Liver (tissue), 3 donors: ENCODE measurements at regions not wholly inside any gene's neighbourhood (a gene's known extent, or its start where the extent isn't known, plus 50 kb on each side); places are given as distances from the start of the nearest gene placed in this dataset.

ENCODE experiments used
- FOXA2 ChIP-seq: IDR thresholded peaks from 2 replicates; pipeline ENCODE4 v1.6.1; 2016; ENCODE audit warnings: antibody characterized with exemption
- GABPA ChIP-seq, 2 donors: IDR thresholded peaks in 1 of 2; conservative IDR thresholded peaks in 1 of 2; 2 replicates each; pipeline ENCODE4 v1.6.1; 2016; ENCODE audit warnings: antibody characterized with exemption in 2 of 2, mild to moderate bottlenecking in 1 of 2, moderate library complexity in 1 of 2
- HNF4A ChIP-seq, 2 donors: conservative IDR thresholded peaks; 2 replicates each; pipeline ENCODE4 v1.6.1; 2016; ENCODE audit warnings: antibody characterized with exemption in 2 of 2, mild to moderate bottlenecking in 2 of 2
- JUND ChIP-seq, 2 donors: IDR thresholded peaks; 2 replicates each; pipeline ENCODE4 v1.6.1; 2016; ENCODE audit warnings: antibody characterized with exemption in 2 of 2
- NR2F2 ChIP-seq: IDR thresholded peaks from 2 replicates; pipeline ENCODE4 v1.6.1; 2016; ENCODE audit warnings: antibody characterized with exemption
- RAD21 ChIP-seq, 2 donors: IDR thresholded peaks; 2 replicates each; pipeline ENCODE4 v1.6.1; 2016; ENCODE audit warnings: antibody characterized with exemption in 2 of 2, mild to moderate bottlenecking in 2 of 2
- SP1 ChIP-seq: IDR thresholded peaks from 2 replicates; pipeline ENCODE4 v1.6.1; 2018; ENCODE audit warnings: antibody characterized with exemption, mild to moderate bottlenecking
- TAF1 ChIP-seq: conservative IDR thresholded peaks from 2 replicates; pipeline ENCODE4 v1.6.1; 2016; ENCODE audit warnings: antibody characterized with exemption, mild to moderate bottlenecking
- TF ChIP-seq, protein P1 (sequence below): fragments of 150-350 bp; IDR thresholded peaks from 2 replicates; pipeline ENCODE4 v1.5.1; 2017; ENCODE audit warnings: improper control_type of control experiment, low read depth, low read length; ENCODE audit not compliant: missing input control
- TF ChIP-seq, protein P2 (sequence below): IDR thresholded peaks from 2 replicates; pipeline ENCODE4 v1.6.1; 2016; ENCODE audit warnings: antibody characterized with exemption
- TF ChIP-seq, protein P3 (sequence below): IDR thresholded peaks from 2 replicates; pipeline ENCODE4 v1.6.1; 2016; ENCODE audit warnings: antibody characterized with exemption, mild to moderate bottlenecking
- TF ChIP-seq, protein P4 (sequence below): IDR thresholded peaks from 2 replicates; pipeline ENCODE4 v1.6.1; 2016; ENCODE audit warnings: antibody characterized with exemption
- TF ChIP-seq, protein P5 (sequence below): IDR thresholded peaks from 2 replicates; pipeline ENCODE4 v1.6.1; 2016; ENCODE audit warnings: antibody characterized with exemption
- donor health status: healthy.
- donor health status: healthy.

DNA sequence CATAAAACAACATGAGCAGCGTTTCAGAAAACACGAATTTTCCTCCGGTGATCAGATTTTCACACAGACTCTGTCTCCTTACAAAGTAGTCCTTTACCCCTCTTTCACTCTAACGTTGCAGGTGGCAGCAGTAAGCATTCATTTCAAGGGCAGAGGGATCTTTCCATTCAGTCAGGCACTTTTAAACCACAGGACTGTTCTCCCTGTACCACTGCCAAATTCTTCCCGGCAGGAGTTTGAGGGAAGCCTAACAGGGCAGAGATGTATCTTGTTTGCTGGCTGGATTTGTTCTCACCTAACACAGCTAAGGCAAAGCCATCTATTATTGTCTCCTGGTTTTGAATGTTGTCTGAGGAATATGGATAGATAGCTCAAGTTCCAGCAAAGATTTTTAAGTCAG is 1187.3 kb upstream of the SEL1L start:
- TF ChIP-seq, protein P1, sequence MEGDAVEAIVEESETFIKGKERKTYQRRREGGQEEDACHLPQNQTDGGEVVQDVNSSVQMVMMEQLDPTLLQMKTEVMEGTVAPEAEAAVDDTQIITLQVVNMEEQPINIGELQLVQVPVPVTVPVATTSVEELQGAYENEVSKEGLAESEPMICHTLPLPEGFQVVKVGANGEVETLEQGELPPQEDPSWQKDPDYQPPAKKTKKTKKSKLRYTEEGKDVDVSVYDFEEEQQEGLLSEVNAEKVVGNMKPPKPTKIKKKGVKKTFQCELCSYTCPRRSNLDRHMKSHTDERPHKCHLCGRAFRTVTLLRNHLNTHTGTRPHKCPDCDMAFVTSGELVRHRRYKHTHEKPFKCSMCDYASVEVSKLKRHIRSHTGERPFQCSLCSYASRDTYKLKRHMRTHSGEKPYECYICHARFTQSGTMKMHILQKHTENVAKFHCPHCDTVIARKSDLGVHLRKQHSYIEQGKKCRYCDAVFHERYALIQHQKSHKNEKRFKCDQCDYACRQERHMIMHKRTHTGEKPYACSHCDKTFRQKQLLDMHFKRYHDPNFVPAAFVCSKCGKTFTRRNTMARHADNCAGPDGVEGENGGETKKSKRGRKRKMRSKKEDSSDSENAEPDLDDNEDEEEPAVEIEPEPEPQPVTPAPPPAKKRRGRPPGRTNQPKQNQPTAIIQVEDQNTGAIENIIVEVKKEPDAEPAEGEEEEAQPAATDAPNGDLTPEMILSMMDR = no peak
- TF ChIP-seq FOXA2 (no peak), SP1 (no peak), TAF1 (no peak), HNF4A (conservative IDR thresholded peaks at IDR 0.05) (no peak), JUND (IDR thresholded peaks at IDR 0.05) (no peak), RAD21 (IDR thresholded peaks at IDR 0.05) (no peak), GABPA (IDR thresholded peaks at IDR 0.05 in 1 of 2, conservative IDR thresholded peaks at IDR 0.05 in 1 of 2) (no peak), NR2F2 (no peak)
- TF ChIP-seq, protein P2, sequence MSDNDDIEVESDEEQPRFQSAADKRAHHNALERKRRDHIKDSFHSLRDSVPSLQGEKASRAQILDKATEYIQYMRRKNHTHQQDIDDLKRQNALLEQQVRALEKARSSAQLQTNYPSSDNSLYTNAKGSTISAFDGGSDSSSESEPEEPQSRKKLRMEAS = no peak
- TF ChIP-seq, protein P3, sequence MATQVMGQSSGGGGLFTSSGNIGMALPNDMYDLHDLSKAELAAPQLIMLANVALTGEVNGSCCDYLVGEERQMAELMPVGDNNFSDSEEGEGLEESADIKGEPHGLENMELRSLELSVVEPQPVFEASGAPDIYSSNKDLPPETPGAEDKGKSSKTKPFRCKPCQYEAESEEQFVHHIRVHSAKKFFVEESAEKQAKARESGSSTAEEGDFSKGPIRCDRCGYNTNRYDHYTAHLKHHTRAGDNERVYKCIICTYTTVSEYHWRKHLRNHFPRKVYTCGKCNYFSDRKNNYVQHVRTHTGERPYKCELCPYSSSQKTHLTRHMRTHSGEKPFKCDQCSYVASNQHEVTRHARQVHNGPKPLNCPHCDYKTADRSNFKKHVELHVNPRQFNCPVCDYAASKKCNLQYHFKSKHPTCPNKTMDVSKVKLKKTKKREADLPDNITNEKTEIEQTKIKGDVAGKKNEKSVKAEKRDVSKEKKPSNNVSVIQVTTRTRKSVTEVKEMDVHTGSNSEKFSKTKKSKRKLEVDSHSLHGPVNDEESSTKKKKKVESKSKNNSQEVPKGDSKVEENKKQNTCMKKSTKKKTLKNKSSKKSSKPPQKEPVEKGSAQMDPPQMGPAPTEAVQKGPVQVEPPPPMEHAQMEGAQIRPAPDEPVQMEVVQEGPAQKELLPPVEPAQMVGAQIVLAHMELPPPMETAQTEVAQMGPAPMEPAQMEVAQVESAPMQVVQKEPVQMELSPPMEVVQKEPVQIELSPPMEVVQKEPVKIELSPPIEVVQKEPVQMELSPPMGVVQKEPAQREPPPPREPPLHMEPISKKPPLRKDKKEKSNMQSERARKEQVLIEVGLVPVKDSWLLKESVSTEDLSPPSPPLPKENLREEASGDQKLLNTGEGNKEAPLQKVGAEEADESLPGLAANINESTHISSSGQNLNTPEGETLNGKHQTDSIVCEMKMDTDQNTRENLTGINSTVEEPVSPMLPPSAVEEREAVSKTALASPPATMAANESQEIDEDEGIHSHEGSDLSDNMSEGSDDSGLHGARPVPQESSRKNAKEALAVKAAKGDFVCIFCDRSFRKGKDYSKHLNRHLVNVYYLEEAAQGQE = no peak
- TF ChIP-seq, protein P4, sequence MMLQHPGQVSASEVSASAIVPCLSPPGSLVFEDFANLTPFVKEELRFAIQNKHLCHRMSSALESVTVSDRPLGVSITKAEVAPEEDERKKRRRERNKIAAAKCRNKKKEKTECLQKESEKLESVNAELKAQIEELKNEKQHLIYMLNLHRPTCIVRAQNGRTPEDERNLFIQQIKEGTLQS = no peak
- TF ChIP-seq, protein P5, sequence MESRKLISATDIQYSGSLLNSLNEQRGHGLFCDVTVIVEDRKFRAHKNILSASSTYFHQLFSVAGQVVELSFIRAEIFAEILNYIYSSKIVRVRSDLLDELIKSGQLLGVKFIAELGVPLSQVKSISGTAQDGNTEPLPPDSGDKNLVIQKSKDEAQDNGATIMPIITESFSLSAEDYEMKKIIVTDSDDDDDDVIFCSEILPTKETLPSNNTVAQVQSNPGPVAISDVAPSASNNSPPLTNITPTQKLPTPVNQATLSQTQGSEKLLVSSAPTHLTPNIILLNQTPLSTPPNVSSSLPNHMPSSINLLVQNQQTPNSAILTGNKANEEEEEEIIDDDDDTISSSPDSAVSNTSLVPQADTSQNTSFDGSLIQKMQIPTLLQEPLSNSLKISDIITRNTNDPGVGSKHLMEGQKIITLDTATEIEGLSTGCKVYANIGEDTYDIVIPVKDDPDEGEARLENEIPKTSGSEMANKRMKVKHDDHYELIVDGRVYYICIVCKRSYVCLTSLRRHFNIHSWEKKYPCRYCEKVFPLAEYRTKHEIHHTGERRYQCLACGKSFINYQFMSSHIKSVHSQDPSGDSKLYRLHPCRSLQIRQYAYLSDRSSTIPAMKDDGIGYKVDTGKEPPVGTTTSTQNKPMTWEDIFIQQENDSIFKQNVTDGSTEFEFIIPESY = no peak
